Ovary (tissue), 7 donors: ENCODE measurements at regions not wholly inside any gene's neighbourhood (a gene's known extent, or its start where the extent isn't known, plus 50 kb on each side); places are given as distances from the start of the nearest gene placed in this dataset.

Experiments used
- DNase-seq, 5 donors: peaks; one replicate each; pipeline ENCODE4 v3.0.0-alpha.2; 2019 to 2020
- H3K27ac ChIP-seq, 2 donors: fragments of 200-600 bp; one replicate each; pipeline versions ENCODE4 v1.5.1 to v1.8.0; 2019 to 2022
- H3K27me3 ChIP-seq: fragments of 200-600 bp; one replicate; pipeline ENCODE4 v1.8.0; 2022
- H3K36me3 ChIP-seq: fragments of 200-600 bp; sonication (generic); one replicate; pipeline ENCODE4 v1.5.1; 2019
- H3K4me1 ChIP-seq: one replicate; pipeline ENCODE4 v1.8.1; 2013; ENCODE audit warnings: mild to moderate bottlenecking, moderate library complexity; ENCODE audit not compliant: insufficient read depth
- H3K4me3 ChIP-seq: fragments of 200-600 bp; sonication (generic); one replicate; pipeline ENCODE4 v1.5.1; 2017
- H3K9me3 ChIP-seq, 2 donors: fragments of 200-600 bp in 1 of 2; sonication (generic) in 1 of 2; one replicate each; pipeline versions ENCODE4 v1.5.1 to v1.8.1; 2013 to 2019; ENCODE audit warnings: mild to moderate bottlenecking in 1 of 2, moderate library complexity in 1 of 2
- EP300 ChIP-seq: sonication (generic); formaldehyde crosslinking; IDR thresholded peaks from one replicate; pipeline ENCODE4 v1.6.1; 2017; ENCODE audit warnings: antibody characterized with exemption
- POLR2A ChIP-seq: fragments of 450-650 bp; IDR thresholded peaks from one replicate; pipeline ENCODE4 v1.6.1; 2017; ENCODE audit warnings: antibody characterized with exemption, mild to moderate bottlenecking, moderate library complexity
- WGBS, 3 donors: extraction: QIAGEN DNeasy Blood & Tissue Kit in 1 of 3; methylation state at CpG; one replicate each; pipeline versions ENCODE4 v1.1.5 to v1.1.7; 2013 to 2017; 5-methylcytosine and 5-hydroxymethylcytosine counted together
- intact Hi-C, 4 donors: fragments of 100-400 bp; cut with DNase I; formaldehyde crosslinking; loops; one replicate each; pipeline versions ENCODE4 v1.11.0 to v1.15.1; 2022 to 2023
- TF ChIP-seq, protein P1 (sequence below), 3 donors: fragments of 450-650 bp in 2 of 3; fragments of 200-600 bp in 1 of 3; IDR thresholded peaks; one replicate each; pipeline versions ENCODE4 v1.5.1 to v1.8.0; 2016 to 2022; ENCODE audit warnings: antibody characterized with exemption in 3 of 3, mild to moderate bottlenecking in 1 of 3
- donor health status: DM: no; HTN: no; CAD: no; lungs with moderate emphysema.
- donor health status: DM: no; HTN: no; CAD: no.
- donor health status: Bipolar disorder and iron deficiency.
- donor health status: DM: no; HTN: no; CAD: no.
- donor health status: DM: yes; HTN: yes; CAD: no.

DNA sequence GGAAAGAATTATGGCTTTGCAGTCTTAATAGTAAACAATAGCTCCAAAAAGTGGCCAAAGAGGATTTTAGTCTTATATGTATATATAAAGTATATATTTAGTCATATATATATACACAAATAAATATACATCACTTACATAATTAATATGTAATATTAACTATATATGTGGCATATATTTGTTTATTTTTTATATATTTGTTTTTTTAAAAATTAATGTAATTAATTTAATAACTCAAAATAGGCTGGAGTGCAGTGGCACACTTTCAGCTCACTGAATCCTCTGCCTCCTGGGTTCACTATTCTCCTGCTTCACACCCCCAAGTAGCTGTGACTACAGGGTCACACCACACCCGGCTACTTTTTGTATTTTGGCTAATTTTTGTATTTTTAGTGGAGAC, 532.6 kb downstream of the KCNT2 start:
- peaks cover 4% of the 10 kb centered on the region for H3K27me3 ChIP-seq
- H3K36me3 ChIP-seq: no peaks in the 10 kb centered on the region
- no peaks in the 10 kb centered on the region for H3K9me3 ChIP-seq
- no peak overlapping the region for H3K4me3 ChIP-seq
- TF ChIP-seq EP300: no peak
- TF ChIP-seq POLR2A: no peak
- TF ChIP-seq, protein P1, sequence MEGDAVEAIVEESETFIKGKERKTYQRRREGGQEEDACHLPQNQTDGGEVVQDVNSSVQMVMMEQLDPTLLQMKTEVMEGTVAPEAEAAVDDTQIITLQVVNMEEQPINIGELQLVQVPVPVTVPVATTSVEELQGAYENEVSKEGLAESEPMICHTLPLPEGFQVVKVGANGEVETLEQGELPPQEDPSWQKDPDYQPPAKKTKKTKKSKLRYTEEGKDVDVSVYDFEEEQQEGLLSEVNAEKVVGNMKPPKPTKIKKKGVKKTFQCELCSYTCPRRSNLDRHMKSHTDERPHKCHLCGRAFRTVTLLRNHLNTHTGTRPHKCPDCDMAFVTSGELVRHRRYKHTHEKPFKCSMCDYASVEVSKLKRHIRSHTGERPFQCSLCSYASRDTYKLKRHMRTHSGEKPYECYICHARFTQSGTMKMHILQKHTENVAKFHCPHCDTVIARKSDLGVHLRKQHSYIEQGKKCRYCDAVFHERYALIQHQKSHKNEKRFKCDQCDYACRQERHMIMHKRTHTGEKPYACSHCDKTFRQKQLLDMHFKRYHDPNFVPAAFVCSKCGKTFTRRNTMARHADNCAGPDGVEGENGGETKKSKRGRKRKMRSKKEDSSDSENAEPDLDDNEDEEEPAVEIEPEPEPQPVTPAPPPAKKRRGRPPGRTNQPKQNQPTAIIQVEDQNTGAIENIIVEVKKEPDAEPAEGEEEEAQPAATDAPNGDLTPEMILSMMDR (IDR thresholded peaks at IDR 0.05): no peak
- no peak for DNase-seq
- intact Hi-C loops: no loop called here
- WGBS, 3 donors: 80 to 94% (median 82%) methylated on average over 1 of the region's 1 CpG
- no peaks in the 10 kb centered on the region for H3K4me1 ChIP-seq
- no peak overlapping the region for H3K27ac ChIP-seq

DNA sequence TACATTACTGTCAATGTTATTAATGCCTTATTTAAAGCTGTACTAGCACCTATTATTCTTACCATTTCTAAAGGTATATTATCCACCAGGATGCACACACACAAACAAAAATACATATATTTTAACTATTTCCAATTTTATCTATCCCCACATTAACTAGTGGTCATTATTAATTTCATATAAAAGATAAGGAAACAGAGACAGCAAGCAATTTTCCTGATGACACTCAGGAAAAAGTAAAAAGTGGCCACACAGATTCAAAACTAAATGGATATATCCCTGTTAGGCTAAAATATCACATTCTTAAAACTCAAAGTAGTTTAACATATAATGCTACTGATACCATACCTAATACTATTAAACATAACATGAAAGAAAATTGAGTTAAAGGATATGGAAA, 534.1 kb downstream of the KCNT2 start:
- H3K36me3 ChIP-seq: no peaks in the 10 kb centered on the region
- H3K9me3 ChIP-seq: no peaks in the 10 kb centered on the region
- H3K27ac ChIP-seq: no peak overlapping the region
- intact Hi-C loops: no loop called here
- no peak for TF ChIP-seq POLR2A
- TF ChIP-seq EP300: no peak
- TF ChIP-seq, protein P1 (IDR thresholded peaks at IDR 0.05): no peak
- H3K27me3 ChIP-seq: peaks cover 4% of the 10 kb centered on the region
- H3K4me1 ChIP-seq: no peaks in the 10 kb centered on the region
- H3K4me3 ChIP-seq: no peak overlapping the region
- DNase-seq: no peak

DNA sequence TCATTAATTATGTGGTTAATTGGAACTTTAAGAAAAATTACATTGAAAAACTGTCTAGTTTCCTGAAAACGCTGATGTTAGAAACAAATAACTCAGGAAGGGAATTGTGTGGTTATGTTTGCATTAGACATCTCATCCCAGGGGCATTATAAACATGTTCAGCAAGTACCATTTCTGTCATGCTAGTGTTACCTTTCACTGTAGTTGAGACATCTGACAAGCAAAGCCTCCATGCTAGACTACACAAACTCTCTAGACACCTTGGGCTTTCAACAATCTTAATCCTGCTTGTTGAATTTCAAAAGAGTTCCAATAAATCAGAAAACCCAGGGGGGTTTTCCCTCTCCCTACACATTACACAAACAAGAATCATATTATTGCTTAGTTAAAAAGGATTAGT, 536.8 kb downstream of the KCNT2 start:
- DNase-seq: no peak

DNA sequence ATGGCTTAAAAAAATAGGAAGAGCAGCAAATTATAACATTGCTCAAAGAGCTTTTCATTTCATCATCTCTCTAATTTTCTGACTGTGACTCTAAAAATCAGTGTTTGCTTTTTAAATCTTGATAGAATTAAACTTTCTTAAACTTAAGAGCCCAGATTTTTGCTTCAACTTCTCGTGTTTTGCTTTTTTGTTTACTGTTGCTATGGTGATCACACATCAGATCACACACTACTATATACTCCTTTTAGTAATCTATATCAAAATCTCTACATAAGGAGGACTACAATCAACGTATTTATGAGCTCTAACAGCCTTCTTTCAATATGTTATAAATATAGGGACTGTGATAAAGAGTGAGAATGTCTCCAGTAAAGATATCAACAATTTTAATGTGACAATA, 537.3 kb downstream of the KCNT2 start:
- TF ChIP-seq EP300 (no peak), POLR2A (no peak)
- TF ChIP-seq, protein P1 (IDR thresholded peaks at IDR 0.05): no peak
- DNase-seq: no peak
- Histone ChIP-seq H3K4me1 (no peaks in the 10 kb centered on the region), H3K27me3 (no peaks in the 10 kb centered on the region), H3K27ac (no peak overlapping the region), H3K9me3 (no peaks in the 10 kb centered on the region), H3K36me3 (no peaks in the 10 kb centered on the region), H3K4me3 (no peak overlapping the region)
- intact Hi-C loops: no loop called here
- WGBS, 3 donors: 30 to 45% (median 43%) methylated on average over 2 of the region's 2 CpGs

More for the DNA sequence above, 536.8 kb downstream of the KCNT2 start:
- H3K4me3 ChIP-seq: no peak overlapping the region
- H3K27ac ChIP-seq: no peak overlapping the region
- intact Hi-C loops: no loop called here
- H3K27me3 ChIP-seq: no peaks in the 10 kb centered on the region
- no peaks in the 10 kb centered on the region for H3K9me3 ChIP-seq
- TF ChIP-seq, protein P1 (IDR thresholded peaks at IDR 0.05): no peak
- TF ChIP-seq POLR2A (no peak), EP300 (no peak)
- H3K4me1 ChIP-seq: no peaks in the 10 kb centered on the region
- WGBS, 3 donors: 26 to 53% (median 35%) methylated on average over 1 of the region's 1 CpG
- no peaks in the 10 kb centered on the region for H3K36me3 ChIP-seq

DNA sequence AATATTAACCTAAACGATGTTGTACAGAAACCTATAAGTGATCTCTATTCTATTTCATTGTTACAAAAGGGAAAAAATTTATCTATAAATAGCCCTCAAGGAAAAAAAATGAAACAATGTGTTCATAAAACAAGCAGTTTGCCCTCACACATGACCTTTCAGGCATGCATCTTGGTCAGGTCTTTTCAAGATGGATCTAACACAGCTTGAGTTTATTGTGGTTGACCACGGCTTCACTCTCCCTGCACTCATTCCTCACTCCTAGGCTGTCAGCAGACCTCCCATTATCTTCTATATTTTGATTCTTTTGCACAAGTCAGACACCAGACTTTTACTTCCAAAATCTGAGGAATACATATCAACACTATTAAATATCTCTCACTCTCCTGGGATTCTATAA, 544.3 kb downstream of the KCNT2 start:
- 46 to 62% (median 48%) methylated on average over 2 of the region's 2 CpGs for WGBS, 3 donors
- TF ChIP-seq POLR2A (no peak), EP300 (no peak)
- TF ChIP-seq, protein P1 (IDR thresholded peaks at IDR 0.05): no peak
- Histone ChIP-seq H3K4me1 (no peaks in the 10 kb centered on the region), H3K27me3 (no peaks in the 10 kb centered on the region), H3K9me3 (no peaks in the 10 kb centered on the region), H3K36me3 (no peaks in the 10 kb centered on the region), H3K4me3 (no peak overlapping the region), H3K27ac (no peak overlapping the region)
- intact Hi-C loops: no loop called here
- no peak for DNase-seq
